ENCODE measurements at regions not wholly inside any gene's neighbourhood (a gene's known extent, or its start where the extent isn't known, plus 50 kb on each side); places are given as distances from the start of the nearest gene placed in this dataset.

DNA sequence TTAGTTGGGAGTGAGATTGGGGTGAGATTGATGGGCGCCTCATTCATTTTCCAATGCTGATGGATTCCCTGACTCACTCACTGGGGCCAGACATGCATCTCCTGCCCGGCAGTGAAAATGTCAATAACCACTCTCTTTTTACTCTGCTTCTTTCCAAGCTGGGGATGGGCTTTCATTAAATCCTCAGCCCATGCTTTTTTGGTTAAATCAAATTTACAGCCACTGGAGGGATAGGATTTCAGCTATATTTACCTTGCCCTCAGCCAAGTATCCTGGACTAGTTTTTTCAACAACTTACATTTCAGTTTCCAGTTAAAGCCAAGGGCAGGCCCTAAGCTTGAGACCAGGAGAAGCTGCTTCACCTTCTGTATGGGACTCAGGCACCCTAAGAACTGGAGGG is 162.8 kb downstream of the TSN start:
- TF ChIP-seq, protein P1, sequence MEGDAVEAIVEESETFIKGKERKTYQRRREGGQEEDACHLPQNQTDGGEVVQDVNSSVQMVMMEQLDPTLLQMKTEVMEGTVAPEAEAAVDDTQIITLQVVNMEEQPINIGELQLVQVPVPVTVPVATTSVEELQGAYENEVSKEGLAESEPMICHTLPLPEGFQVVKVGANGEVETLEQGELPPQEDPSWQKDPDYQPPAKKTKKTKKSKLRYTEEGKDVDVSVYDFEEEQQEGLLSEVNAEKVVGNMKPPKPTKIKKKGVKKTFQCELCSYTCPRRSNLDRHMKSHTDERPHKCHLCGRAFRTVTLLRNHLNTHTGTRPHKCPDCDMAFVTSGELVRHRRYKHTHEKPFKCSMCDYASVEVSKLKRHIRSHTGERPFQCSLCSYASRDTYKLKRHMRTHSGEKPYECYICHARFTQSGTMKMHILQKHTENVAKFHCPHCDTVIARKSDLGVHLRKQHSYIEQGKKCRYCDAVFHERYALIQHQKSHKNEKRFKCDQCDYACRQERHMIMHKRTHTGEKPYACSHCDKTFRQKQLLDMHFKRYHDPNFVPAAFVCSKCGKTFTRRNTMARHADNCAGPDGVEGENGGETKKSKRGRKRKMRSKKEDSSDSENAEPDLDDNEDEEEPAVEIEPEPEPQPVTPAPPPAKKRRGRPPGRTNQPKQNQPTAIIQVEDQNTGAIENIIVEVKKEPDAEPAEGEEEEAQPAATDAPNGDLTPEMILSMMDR (IDR thresholded peaks at IDR 0.05): no peak
- TF ChIP-seq POLR2A (IDR thresholded peaks at IDR 0.05): no peak
- intact Hi-C loops (cut with DNase I): no loop called here
- WGBS, 2 donors: 42 to 81% methylated on average over 2 of the region's 2 CpGs
- Histone ChIP-seq H3K27ac (no peak overlapping the region), H3K36me3 (replicated peaks in 1 of 2; ENCODE audit: insufficient read depth in 1 of 2, low read depth in 2 of 2) (no peaks in the 10 kb centered on the region), H3K27me3 (no peaks in the 10 kb centered on the region), H3K4me3 (no peak overlapping the region), H3K9me3 (no peaks in the 10 kb centered on the region), H3K4me1 (no peaks in the 10 kb centered on the region)
- ATAC-seq (no peak), DNase-seq (no peak)

DNA sequence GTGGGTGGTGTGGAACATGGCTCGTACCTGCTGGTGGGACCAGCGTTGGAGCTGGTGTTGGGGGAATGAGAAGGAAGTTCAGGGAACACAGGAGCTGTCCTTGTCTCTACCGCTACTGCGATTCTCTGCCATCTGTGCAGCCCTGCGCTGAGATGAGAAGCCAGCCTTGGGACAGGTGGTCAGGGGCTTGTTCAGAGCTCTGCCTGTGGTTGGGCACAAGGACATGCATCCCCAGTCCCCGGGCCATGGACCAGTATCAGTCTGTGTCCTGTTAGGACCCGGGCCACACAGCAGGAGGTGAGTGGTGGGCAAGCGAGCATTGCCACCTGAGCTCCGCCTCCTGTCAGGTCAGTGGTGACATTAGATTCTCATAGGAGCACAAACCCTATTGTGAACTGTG is 164.4 kb downstream of the TSN start:
- TF ChIP-seq POLR2A (IDR thresholded peaks at IDR 0.05): no peak
- TF ChIP-seq, protein P1 (IDR thresholded peaks at IDR 0.05): no peak
- no peak overlapping the region for H3K27ac ChIP-seq
- H3K4me3 ChIP-seq: no peak overlapping the region
- intact Hi-C loops (cut with DNase I): no loop called here
- ATAC-seq: no peak
- H3K36me3 ChIP-seq (replicated peaks in 1 of 2; ENCODE audit: insufficient read depth in 1 of 2, low read depth in 2 of 2): no peaks in the 10 kb centered on the region
- H3K4me1 ChIP-seq: no peaks in the 10 kb centered on the region
- no peak for DNase-seq
- no peaks in the 10 kb centered on the region for H3K9me3 ChIP-seq
- no peaks in the 10 kb centered on the region for H3K27me3 ChIP-seq
- WGBS, 2 donors: 76 to 79% methylated on average over 9 of the region's 9 CpGs

DNA sequence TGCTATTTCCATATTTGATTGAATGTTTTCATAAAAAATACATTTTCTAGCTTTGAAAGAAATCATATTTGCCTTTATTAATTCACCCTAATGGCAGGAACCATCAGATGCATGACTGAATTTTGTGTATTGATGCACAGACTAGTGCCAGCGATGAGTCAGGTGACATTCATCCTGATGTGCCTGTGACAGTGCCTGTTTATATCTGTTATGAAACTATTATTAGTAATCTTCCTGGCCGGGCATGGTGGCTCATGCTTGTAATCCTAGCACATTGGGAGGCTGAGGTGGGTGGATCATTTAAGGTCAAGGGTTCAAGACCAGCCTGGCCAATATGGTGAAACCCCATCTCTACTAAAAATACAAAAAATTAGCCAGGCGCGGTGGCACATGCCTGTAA is 170.0 kb downstream of the TSN start:
- ATAC-seq (no peak), DNase-seq (no peak)
- no peak overlapping the region for H3K4me3 ChIP-seq
- no peak overlapping the region for H3K27ac ChIP-seq
- no peaks in the 10 kb centered on the region for H3K36me3 ChIP-seq (replicated peaks in 1 of 2; ENCODE audit: insufficient read depth in 1 of 2, low read depth in 2 of 2)
- H3K4me1 ChIP-seq: no peaks in the 10 kb centered on the region
- intact Hi-C loops (cut with DNase I): no loop called here
- no peaks in the 10 kb centered on the region for H3K27me3 ChIP-seq
- H3K9me3 ChIP-seq: no peaks in the 10 kb centered on the region
- TF ChIP-seq, protein P1 (IDR thresholded peaks at IDR 0.05): no peak
- TF ChIP-seq POLR2A (IDR thresholded peaks at IDR 0.05): no peak
- 84 to 88% methylated on average over 4 of the region's 4 CpGs for WGBS, 2 donors

DNA sequence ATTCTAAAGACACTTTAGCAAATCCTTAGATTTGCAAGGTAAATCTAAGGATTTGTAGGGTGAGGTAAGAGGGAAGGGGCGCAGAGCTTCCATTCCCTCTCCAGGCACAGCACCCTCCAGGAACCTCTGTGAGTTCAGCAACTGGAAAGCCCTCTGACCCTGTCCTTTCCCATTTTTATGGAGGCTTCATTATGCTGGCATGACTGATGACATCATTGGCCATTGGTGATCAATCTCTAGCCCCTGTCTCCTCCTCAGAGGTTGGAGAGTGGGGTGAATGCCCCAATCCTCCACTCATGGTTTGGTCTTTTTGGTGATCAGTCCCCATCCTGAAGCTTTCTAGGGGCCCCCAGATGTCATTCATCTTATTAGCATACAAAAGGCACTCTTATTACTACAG is 187.8 kb downstream of the TSN start:
- Histone ChIP-seq H3K27ac (no peak overlapping the region), H3K27me3 (no peaks in the 10 kb centered on the region), H3K36me3 (replicated peaks in 1 of 2; ENCODE audit: insufficient read depth in 1 of 2, low read depth in 2 of 2) (no peaks in the 10 kb centered on the region), H3K4me1 (no peaks in the 10 kb centered on the region), H3K9me3 (no peaks in the 10 kb centered on the region), H3K4me3 (no peak overlapping the region)
- 43 to 58% methylated on average over 1 of the region's 1 CpG for WGBS, 2 donors
- no peak for DNase-seq
- no peak for ATAC-seq
- intact Hi-C loops (cut with DNase I): no loop called here
- TF ChIP-seq POLR2A (IDR thresholded peaks at IDR 0.05): no peak
- TF ChIP-seq, protein P1 (IDR thresholded peaks at IDR 0.05): no peak

DNA sequence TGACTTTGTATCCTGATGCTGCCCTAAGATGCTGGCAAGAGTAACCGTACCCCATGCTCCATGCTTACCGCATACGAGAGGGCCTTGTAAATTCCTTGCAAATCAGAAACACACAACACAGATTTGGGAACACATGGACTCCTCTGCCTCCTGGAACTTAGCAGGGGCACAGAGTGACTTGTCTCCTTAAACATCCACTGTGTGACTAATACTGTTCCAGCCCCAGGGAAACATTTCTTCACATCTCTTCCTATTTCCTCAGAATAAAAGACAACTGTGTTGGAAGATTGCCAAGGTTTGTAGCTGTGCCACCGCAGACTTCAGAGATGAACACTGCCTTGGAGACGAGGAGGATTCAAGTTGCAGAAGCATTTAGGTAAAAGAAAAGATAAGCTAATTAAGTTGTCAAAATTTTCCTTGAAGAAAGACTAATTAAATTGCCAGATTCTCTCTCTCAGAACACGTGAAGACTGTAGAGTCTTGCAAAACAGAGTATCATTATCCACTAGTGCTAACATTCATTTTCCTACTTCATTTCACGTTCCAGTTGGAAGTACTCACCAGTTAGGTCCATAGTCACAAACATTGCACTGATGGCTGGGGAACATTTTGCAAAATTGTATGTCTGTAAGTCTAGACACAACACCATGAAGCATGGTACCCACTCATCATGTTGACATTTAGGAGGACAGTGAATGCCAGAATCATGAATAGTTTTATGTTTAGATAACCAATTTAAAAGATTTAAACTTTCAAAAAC is 188.8 kb downstream of the TSN start:
- Histone ChIP-seq H3K27me3 (no peaks in the 10 kb centered on the region), H3K27ac (no peak overlapping the region), H3K36me3 (replicated peaks in 1 of 2; ENCODE audit: insufficient read depth in 1 of 2, low read depth in 2 of 2) (no peaks in the 10 kb centered on the region), H3K4me1 (no peaks in the 10 kb centered on the region), H3K4me3 (no peak overlapping the region), H3K9me3 (no peaks in the 10 kb centered on the region)
- TF ChIP-seq POLR2A (IDR thresholded peaks at IDR 0.05): no peak
- TF ChIP-seq, protein P1 (IDR thresholded peaks at IDR 0.05): no peak
- 58 to 60% methylated on average over 7 of the region's 7 CpGs for WGBS, 2 donors
- intact Hi-C loops (cut with DNase I): no loop called here
- DNase-seq: peak in 1 of 4 donors; percentile 7
- no peak for ATAC-seq

Measured in body of pancreas (tissue), 4 donors.